AG04450 (cell line): ENCODE measurements at regions not wholly inside any gene's neighbourhood (a gene's known extent, or its start where the extent isn't known, plus 50 kb on each side); places are given as distances from the start of the nearest gene placed in this dataset.

ENCODE experiments used
- CTCF ChIA-PET: fragments of 300-600, 350-600 bp; formaldehyde crosslinking; extraction: SDS; loops from one replicate; lab custom pipeline; 2022; ENCODE audit warnings: antibody characterized with exemption, inconsistent platforms; lab: Charles Lee
- POLR2A ChIA-PET: fragments of 350-600 bp; formaldehyde crosslinking; extraction: SDS; loops from one replicate; lab custom pipeline; 2021; ENCODE audit warnings: antibody characterized with exemption, inconsistent platforms; lab: Yijun Ruan, JAX
- DNase-seq: peaks from one replicate; pipeline ENCODE4 v3.0.0-alpha.2; 2011; ENCODE audit warnings: low read depth, low spot score
- H3K27ac ChIP-seq: one replicate; pipeline ENCODE4 v1.5.1; 2012; ENCODE audit warnings: low read depth, low read length, control low read depth
- H3K27me3 ChIP-seq: one replicate; pipeline ENCODE4 v1.6.0; 2012; ENCODE audit warnings: low read length; ENCODE audit not compliant: control insufficient read depth, insufficient read depth
- H3K4me3 ChIP-seq: 2 replicates; pipeline ENCODE4 v1.5.1; 2011; ENCODE audit warnings: mild to moderate bottlenecking, low read depth, low read length, control low read depth
- H3K9me3 ChIP-seq: 2 replicates; pipeline ENCODE4 v1.5.1; 2012; ENCODE audit warnings: low read length; ENCODE audit not compliant: control insufficient read depth, insufficient read depth
- CTCF ChIP-seq: IDR thresholded peaks from 2 replicates; pipeline ENCODE4 v1.5.1; 2011; ENCODE audit warnings: low read depth, low read length, control low read depth, inconsistent platforms

GRCh38 chr6:26296857-26297648 is 67.9 kb upstream of the BTN3A2 start:
- DNase-seq: no peak
- no peak for TF ChIP-seq CTCF
- Histone ChIP-seq H3K9me3 (no peaks in the 10 kb centered on the region; the same call in 1 of the 2 replicates), H3K27ac (no peak overlapping the region), H3K27me3 (no peaks in the 10 kb centered on the region), H3K4me3 (no peak overlapping the region)
- ChIA-PET POLR2A (interaction anchor here (1.0 kb wide), 2 partner anchors 24 to 47 kb away, joined by 3 read pairs; a partner anchor contains a TSS), CTCF (interaction anchor here (0.5 to 0.6 kb wide), 2 partner anchors 11 to 1500 kb away, joined by 3 to 6 read pairs; no protein-coding TSS in a partner anchor)

- CTCF ChIA-PET: interaction anchor here (1.1 kb wide), 1 partner anchor 273 kb away, joined by 4 read pairs; no protein-coding TSS in a partner anchor
- TF ChIP-seq CTCF: no peak
Observed at GRCh38 chr6:26299286-26300042, 65.5 kb upstream of the BTN3A2 start.

GRCh38 chr6:26300043-26300331 is 65.0 kb upstream of the BTN3A2 start:
- H3K27me3 ChIP-seq: no peaks in the 10 kb centered on the region
- ChIA-PET POLR2A (interaction anchor here (0.6 kb wide), 1 partner anchor 843 kb away, joined by 9 read pairs; no protein-coding TSS in a partner anchor), CTCF (interaction anchor here (1.1 kb wide), 1 partner anchor 272 kb away, joined by 4 read pairs; no protein-coding TSS in a partner anchor)
- no peak for TF ChIP-seq CTCF
- DNase-seq: no peak
- no peak overlapping the region for H3K4me3 ChIP-seq
- H3K27ac ChIP-seq: no peak overlapping the region
- no peaks in the 10 kb centered on the region; the same call in 1 of the 2 replicates for H3K9me3 ChIP-seq

More at GRCh38 chr6:26299286-26300042, 65.5 kb upstream of the BTN3A2 start:
- Histone ChIP-seq H3K9me3 (no peaks in the 10 kb centered on the region; the same call in 1 of the 2 replicates), H3K4me3 (no peak overlapping the region), H3K27ac (no peak overlapping the region), H3K27me3 (no peaks in the 10 kb centered on the region)
- POLR2A ChIA-PET: no interaction called here
- no peak for DNase-seq

- Histone ChIP-seq H3K9me3 (no peaks in the 10 kb centered on the region; the same call in 1 of the 2 replicates), H3K27ac (no peak overlapping the region), H3K27me3 (no peaks in the 10 kb centered on the region), H3K4me3 (no peak overlapping the region)
- CTCF ChIA-PET: interaction anchor here (1.1 kb wide), 1 partner anchor 272 kb away, joined by 4 read pairs; no protein-coding TSS in a partner anchor
- DNase-seq: no peak
- TF ChIP-seq CTCF: no peak
- POLR2A ChIA-PET: interaction anchor here (0.6 kb wide), 1 partner anchor 842 kb away, joined by 9 read pairs; no protein-coding TSS in a partner anchor
Observed at GRCh38 chr6:26300359-26300758, 64.6 kb upstream of the BTN3A2 start.
